ENCODE measurements at regions not wholly inside any gene's neighbourhood (a gene's known extent, or its start where the extent isn't known, plus 50 kb on each side); places are given as distances from the start of the nearest gene placed in this dataset.

DNA sequence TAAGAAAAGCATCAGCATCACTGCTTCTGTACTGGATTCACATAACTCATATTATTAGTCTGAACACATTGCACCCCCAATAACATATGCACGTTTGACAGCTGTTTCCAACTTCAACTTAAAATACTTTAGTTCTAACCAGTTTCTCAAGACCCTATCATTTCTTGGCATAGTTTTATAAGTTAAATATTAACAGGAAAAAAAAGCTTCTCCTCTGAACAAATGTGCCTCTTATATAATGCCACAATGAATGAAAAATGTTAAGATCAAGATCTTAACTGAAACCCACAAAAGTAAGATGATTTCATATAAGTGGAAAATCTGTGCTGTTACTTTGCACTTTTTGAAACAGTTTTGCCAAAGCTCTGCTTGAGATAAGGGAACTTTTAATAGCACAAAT is 652.8 kb upstream of the FAM241A start:
- TF ChIP-seq, protein P1, sequence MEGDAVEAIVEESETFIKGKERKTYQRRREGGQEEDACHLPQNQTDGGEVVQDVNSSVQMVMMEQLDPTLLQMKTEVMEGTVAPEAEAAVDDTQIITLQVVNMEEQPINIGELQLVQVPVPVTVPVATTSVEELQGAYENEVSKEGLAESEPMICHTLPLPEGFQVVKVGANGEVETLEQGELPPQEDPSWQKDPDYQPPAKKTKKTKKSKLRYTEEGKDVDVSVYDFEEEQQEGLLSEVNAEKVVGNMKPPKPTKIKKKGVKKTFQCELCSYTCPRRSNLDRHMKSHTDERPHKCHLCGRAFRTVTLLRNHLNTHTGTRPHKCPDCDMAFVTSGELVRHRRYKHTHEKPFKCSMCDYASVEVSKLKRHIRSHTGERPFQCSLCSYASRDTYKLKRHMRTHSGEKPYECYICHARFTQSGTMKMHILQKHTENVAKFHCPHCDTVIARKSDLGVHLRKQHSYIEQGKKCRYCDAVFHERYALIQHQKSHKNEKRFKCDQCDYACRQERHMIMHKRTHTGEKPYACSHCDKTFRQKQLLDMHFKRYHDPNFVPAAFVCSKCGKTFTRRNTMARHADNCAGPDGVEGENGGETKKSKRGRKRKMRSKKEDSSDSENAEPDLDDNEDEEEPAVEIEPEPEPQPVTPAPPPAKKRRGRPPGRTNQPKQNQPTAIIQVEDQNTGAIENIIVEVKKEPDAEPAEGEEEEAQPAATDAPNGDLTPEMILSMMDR (IDR thresholded peaks at IDR 0.05; ENCODE audit: insufficient read depth, low read length, poor library complexity, severe bottlenecking) = no peak
- TF ChIP-seq EZH2phosphoT487 (conservative IDR thresholded peaks at IDR 0.05; ENCODE audit: low read length) = no peak
